ENCODE measurements at regions not wholly inside any gene's neighbourhood (a gene's known extent, or its start where the extent isn't known, plus 50 kb on each side); places are given as distances from the start of the nearest gene placed in this dataset.

DNA sequence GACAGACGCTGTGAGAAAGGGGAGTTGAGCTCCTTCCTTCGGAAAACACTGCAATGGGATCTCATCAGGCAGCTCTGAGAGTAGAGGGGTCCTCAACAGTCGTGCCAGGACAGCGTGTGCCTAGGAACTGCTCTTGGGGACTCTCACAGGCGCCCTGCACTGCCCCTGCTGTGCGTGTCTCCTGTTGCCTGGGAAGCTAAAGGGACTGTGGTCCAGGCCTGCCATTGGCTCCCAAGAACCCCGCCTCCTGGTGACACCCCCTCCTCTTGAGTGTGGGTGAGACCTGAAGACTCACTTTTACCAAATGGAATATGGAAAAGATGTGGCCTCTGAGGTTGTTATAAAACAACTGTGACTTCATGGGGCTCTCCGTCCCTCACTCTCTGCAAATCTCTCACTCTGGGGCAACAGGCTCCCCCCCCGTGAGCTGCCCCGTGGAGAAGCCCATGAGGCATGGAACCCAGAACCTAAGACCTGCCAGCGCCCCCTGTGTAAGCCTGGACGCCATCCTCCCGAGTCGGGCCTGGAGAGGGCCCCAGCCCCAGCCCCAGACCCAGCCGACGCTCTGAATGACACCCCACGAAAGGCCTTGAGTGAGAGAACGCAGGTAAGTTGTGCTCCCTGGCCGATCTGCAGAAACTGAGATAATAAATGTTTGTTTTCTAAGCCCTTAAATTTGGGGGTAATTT, 302.7 kb downstream of the FGF9 start:
- Histone ChIP-seq H3K27me3 (no peaks in the 10 kb centered on the region), H3K4me3 (no peak overlapping the region), H3K27ac (no peak overlapping the region), H3K36me3 (no peaks in the 10 kb centered on the region), H3K4me1 (no peaks in the 10 kb centered on the region), H3K9me3 (no peaks in the 10 kb centered on the region)
- WGBS, 2 donors = 87 to 89% methylated on average over 19 of the region's 19 CpGs
- intact Hi-C loops (cut with DNase I) = no loop called here
- no peak for DNase-seq
- no peak for ATAC-seq
- TF ChIP-seq, protein P1, sequence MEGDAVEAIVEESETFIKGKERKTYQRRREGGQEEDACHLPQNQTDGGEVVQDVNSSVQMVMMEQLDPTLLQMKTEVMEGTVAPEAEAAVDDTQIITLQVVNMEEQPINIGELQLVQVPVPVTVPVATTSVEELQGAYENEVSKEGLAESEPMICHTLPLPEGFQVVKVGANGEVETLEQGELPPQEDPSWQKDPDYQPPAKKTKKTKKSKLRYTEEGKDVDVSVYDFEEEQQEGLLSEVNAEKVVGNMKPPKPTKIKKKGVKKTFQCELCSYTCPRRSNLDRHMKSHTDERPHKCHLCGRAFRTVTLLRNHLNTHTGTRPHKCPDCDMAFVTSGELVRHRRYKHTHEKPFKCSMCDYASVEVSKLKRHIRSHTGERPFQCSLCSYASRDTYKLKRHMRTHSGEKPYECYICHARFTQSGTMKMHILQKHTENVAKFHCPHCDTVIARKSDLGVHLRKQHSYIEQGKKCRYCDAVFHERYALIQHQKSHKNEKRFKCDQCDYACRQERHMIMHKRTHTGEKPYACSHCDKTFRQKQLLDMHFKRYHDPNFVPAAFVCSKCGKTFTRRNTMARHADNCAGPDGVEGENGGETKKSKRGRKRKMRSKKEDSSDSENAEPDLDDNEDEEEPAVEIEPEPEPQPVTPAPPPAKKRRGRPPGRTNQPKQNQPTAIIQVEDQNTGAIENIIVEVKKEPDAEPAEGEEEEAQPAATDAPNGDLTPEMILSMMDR (IDR thresholded peaks at IDR 0.05) = no peak

DNA sequence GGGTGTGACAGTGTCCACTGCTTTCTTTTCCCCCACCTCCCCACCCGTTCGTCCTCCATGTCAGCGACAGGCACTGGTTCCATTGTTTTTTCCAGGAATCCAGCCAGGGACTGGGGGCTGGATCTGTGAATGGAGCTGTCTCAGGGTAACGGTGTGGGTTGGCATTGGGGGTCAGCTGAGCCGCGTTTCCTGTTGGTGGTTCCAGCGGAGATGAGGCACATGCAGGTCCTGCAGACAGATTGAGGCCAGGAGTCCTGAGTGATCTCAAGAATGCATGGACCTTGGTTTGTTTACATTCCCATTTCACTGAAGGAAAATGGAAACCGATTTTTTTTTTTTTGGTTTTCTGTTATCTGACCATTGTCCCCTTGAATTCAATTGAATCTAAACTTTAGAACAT, 303.9 kb downstream of the FGF9 start:
- no peaks in the 10 kb centered on the region for H3K4me1 ChIP-seq
- no peaks in the 10 kb centered on the region for H3K9me3 ChIP-seq
- intact Hi-C loops (cut with DNase I) = no loop called here
- no peak for DNase-seq
- no peak overlapping the region for H3K27ac ChIP-seq
- whole genome bisulfite sequencing, 2 donors = 80 to 83% methylated on average over 8 of the region's 8 CpGs
- H3K36me3 ChIP-seq = no peaks in the 10 kb centered on the region
- TF ChIP-seq, protein P1 (IDR thresholded peaks at IDR 0.05) = no peak
- H3K4me3 ChIP-seq = no peak overlapping the region
- H3K27me3 ChIP-seq = no peaks in the 10 kb centered on the region
- no peak for ATAC-seq

DNA sequence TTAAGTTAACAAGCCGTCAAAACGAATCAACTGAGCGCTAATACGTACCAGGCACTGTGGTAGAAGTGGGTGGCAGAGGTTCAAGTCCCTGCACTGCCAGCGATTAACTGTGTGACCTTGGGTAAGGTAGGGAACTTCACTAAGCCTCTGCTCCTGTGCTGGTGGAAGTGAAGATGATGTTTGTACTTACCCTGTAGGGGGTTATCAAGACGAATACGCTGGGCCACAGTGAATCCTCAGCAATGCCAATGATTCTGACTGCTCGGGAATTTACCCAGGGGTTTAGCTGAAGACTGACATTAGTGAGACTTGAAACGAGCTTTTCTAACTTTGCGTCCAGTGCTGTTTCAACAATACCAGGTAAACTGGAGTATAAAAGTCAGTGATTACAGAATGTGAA, 305.3 kb downstream of the FGF9 start:
- TF ChIP-seq, protein P1 (IDR thresholded peaks at IDR 0.05) = no peak
- intact Hi-C loops (cut with DNase I) = no loop called here
- ATAC-seq (no peak), DNase-seq (no peak)
- Histone ChIP-seq H3K4me1 (no peaks in the 10 kb centered on the region), H3K27ac (no peak overlapping the region), H3K4me3 (no peak overlapping the region), H3K9me3 (no peaks in the 10 kb centered on the region), H3K27me3 (no peaks in the 10 kb centered on the region), H3K36me3 (no peaks in the 10 kb centered on the region)
- 78 to 79% methylated on average over 10 of the region's 10 CpGs for WGBS, 2 donors

DNA sequence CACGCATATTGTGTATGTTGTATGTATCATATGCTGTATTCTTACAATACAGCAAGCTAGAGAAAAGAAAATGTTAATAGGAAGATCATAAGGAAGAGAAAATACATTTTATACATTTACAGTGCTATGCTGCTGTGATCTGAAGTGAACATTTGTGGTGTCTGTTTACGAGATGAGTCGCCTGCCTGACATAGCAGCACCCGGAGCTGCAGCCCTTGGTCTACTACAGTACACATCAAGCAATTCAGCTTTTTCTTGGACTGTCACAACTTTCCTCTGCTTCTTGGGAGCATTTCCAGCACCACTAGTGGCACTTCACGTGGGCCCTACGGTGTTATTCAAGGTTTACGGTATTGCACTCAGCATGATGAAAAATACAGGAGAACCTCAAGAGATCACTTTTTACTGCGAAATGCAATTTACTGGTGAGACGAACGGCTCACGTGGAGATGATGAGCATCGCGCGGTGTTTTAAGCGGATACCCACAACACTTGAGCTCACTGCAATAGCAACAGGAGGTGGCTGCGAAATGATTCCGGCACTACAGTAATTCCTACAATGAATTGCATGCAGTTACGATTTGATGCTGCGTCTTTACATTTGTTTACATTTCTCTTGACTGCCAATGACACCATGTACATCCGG, 308.4 kb downstream of the FGF9 start:
- Histone ChIP-seq H3K9me3 (no peaks in the 10 kb centered on the region), H3K36me3 (no peaks in the 10 kb centered on the region), H3K27me3 (peaks cover 0 to 6% (median 0%) of the 10 kb centered on the region in 7 donors), H3K4me3 (no peak overlapping the region), H3K4me1 (no peaks in the 10 kb centered on the region), H3K27ac (no peak overlapping the region)
- intact Hi-C loops (cut with DNase I) = no loop called here
- TF ChIP-seq, protein P1 (IDR thresholded peaks at IDR 0.05) = no peak
- WGBS, 2 donors = 91 to 94% methylated on average over 20 of the region's 20 CpGs
- DNase-seq (no peak), ATAC-seq (no peak)
